GM21619 (cell line): ENCODE measurements at regions not wholly inside any gene's neighbourhood (a gene's known extent, or its start where the extent isn't known, plus 50 kb on each side); places are given as distances from the start of the nearest gene placed in this dataset.

Experiments
- ATAC-seq: cut with Tn5 transposase; IDR thresholded peaks from one replicate; pipeline ENCODE4 v1.9.1; 2021; ENCODE audit not compliant: unreplicated experiment

- no peak for ATAC-seq
These were observed 53.0 kb upstream of the GLI2 start for GRCh38 chr2:120682654-120683053.

- no peak for ATAC-seq
These were observed 52.6 kb upstream of the GLI2 start for GRCh38 chr2:120683081-120683480.

DNA sequence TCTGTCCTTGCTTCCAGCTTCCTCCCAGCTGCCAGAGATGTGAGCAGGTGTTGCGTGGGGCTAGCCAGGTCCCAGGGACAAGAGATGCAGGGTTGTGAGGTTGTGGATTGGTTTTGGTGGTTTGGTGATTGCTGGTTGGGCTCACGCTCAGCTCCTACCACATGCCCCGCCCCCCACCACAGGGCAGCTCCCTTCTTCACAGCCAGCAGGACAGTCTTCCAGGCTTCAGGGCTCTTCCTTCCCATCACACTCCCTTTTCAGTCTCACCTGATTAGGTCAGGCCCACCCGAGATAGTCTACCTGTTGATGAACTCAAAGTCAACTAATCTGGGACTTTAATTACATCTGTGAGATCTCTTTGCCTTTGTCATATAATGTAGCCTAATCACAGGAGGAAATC lies 52.0 kb upstream of the GLI2 start:
- ATAC-seq: no peak

DNA sequence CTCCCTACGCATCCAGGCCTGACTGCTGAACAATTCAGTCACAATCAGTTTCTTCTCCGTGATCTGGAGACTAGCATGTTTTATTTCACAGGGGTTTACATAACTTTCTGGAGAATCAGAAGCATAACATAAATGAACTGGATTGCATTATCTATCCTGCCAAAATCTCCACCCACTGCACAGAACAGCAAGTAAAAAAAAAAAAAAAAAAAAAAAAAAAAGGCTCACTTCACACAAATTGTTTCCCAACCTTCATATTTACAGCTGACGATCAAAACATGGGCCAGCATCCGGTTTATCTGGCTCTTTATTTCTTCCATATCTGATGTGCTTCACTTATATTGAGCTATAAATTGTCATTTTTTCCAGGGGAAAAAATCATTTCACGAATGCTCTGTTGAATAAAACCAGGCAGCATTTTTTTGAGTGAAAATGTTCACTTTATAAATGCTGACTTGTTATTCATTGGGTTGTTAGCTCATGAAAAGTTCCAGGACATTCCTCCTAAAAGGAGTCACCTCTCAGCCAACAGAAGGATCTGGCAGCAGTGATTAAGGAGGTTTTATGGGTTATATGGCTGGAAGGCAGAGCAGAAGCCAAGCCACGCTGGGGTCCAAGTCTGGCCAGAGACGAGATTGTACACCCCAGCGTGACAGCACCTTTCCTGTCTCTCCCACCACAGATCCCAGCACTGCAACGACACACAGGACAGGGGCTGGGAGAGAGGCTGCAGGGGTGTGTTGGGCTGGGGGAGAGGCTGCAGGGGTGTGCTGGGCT lies 51.2 kb upstream of the GLI2 start:
- no peak for ATAC-seq

- ATAC-seq: no peak
These were observed 50.3 kb upstream of the GLI2 start for GRCh38 chr2:120685066-120685973.
